ENCODE measurements at regions not wholly inside any gene's neighbourhood (a gene's known extent, or its start where the extent isn't known, plus 50 kb on each side); places are given as distances from the start of the nearest gene placed in this dataset.

DNA sequence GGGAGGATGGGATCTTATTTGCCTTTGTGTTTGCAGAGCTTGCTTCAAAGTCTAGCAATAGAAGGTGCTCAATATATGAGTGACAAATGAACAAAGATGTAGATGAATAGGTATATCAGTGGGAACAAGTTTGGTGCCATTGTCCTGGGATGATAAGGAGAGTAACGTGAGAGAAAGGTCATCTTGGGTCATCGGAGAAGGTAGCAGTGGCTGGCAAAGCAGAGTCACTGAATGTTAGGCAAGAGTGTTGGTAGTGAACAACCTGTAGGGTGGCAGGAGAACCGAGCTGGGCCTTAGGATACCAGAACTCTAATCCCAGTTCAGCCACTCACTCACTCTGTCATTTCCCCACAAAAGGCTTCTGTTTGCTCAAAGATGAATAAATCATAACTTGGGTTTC is 87.2 kb downstream of the CCDC71L start:
- DNase-seq: no peak
- ChIA-PET CTCF (no interaction called here), POLR2A (no interaction called here)
- no peak for TF ChIP-seq CTCF (IDR thresholded peaks at IDR 0.05)
- Mint-ChIP-seq H3K4me3 (no peak overlapping the region), H3K4me1 (ENCODE audit: low read depth) (peaks cover 5% of the 10 kb centered on the region), H3K9me3 (no peaks in the 10 kb centered on the region), H3K36me3 (ENCODE audit: low read depth) (peaks cover 4% of the 10 kb centered on the region), H3K27me3 (peaks cover 3% of the 10 kb centered on the region), H3K27ac (no peak overlapping the region)
- ATAC-seq: no peak
- intact Hi-C loops (cut with micrococcal nuclease): no loop called here

DNA sequence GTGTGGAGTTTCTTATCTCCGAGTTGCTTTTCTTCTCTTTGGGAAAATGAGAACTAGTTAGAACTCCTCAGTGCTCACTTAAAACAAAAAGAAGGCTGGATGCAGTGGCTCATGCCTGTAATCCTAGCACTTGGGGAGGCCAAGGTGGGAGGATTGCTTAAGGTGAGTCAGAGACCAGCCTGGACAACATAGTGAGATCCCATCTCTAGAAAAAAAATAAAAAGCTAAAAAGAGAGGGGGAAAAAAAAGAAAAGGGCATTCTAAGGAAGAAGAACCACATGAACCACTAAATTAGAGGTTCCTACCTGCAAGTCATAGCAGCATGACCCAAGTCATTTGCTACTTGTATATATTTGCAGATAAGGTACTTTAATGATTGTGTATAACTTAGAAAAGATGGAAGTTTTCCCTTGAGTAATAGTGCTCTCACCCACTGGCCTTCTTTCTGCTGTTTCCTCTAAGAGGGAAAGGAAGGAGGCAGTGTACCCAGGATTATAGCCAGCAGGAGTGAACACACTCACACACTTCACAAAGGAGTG is 87.8 kb downstream of the CCDC71L start:
- ATAC-seq (no peak), DNase-seq (no peak)
- intact Hi-C loops (cut with micrococcal nuclease): no loop called here
- Mint-ChIP-seq H3K4me1 (ENCODE audit: low read depth) (peaks cover 10% of the 10 kb centered on the region), H3K9me3 (no peaks in the 10 kb centered on the region), H3K36me3 (ENCODE audit: low read depth) (peaks cover 8% of the 10 kb centered on the region), H3K27me3 (peaks cover 3% of the 10 kb centered on the region), H3K27ac (no peak overlapping the region), H3K4me3 (no peak overlapping the region)
- TF ChIP-seq CTCF (IDR thresholded peaks at IDR 0.05): no peak
- CTCF ChIA-PET: no interaction called here
- POLR2A ChIA-PET: no interaction called here

GRCh38 chr7:106572394-106573124 is 88.4 kb downstream of the CCDC71L start:
- peaks cover 3% of the 10 kb centered on the region for H3K27me3 Mint-ChIP-seq

GRCh38 chr7:106571563-106571962 is 89.4 kb downstream of the CCDC71L start:
- intact Hi-C loops (cut with micrococcal nuclease): no loop called here
- ChIA-PET POLR2A (no interaction called here), CTCF (interaction anchor here (0.9 kb wide), 1 partner anchor 89 kb away, joined by 3 read pairs; the partner anchor contains the start of gene CCDC71L)
- H3K27ac Mint-ChIP-seq: no peak overlapping the region
- peaks cover 10% of the 10 kb centered on the region for H3K4me1 Mint-ChIP-seq (ENCODE audit: low read depth)
- DNase-seq (no peak), ATAC-seq (no peak)
- peaks cover 3% of the 10 kb centered on the region for H3K27me3 Mint-ChIP-seq
- peaks cover 8% of the 10 kb centered on the region for H3K36me3 Mint-ChIP-seq (ENCODE audit: low read depth)
- TF ChIP-seq CTCF (IDR thresholded peaks at IDR 0.05): no peak
- no peaks in the 10 kb centered on the region for H3K9me3 Mint-ChIP-seq
- H3K4me3 Mint-ChIP-seq: no peak overlapping the region

More at GRCh38 chr7:106572394-106573124, 88.4 kb downstream of the CCDC71L start:
- Mint-ChIP-seq H3K36me3 (ENCODE audit: low read depth) (peaks cover 8% of the 10 kb centered on the region), H3K27ac (no peak overlapping the region), H3K9me3 (no peaks in the 10 kb centered on the region), H3K4me1 (ENCODE audit: low read depth) (peaks cover 10% of the 10 kb centered on the region), H3K4me3 (no peak overlapping the region)
- no peak for ATAC-seq
- no peak for TF ChIP-seq CTCF (IDR thresholded peaks at IDR 0.05)
- POLR2A ChIA-PET: no interaction called here
- intact Hi-C loops (cut with micrococcal nuclease): no loop called here
- CTCF ChIA-PET: interaction anchor here (0.9 kb wide), 1 partner anchor 88 kb away, joined by 3 read pairs; the partner anchor contains the start of gene CCDC71L
- no peak for DNase-seq

- H3K27me3 Mint-ChIP-seq: peaks cover 2% of the 10 kb centered on the region
- H3K36me3 Mint-ChIP-seq (ENCODE audit: low read depth): peaks cover 8% of the 10 kb centered on the region
- peaks cover 10% of the 10 kb centered on the region for H3K4me1 Mint-ChIP-seq (ENCODE audit: low read depth)
- H3K9me3 Mint-ChIP-seq: no peaks in the 10 kb centered on the region
- CTCF ChIA-PET: no interaction called here
- intact Hi-C loops (cut with micrococcal nuclease): no loop called here
- H3K4me3 Mint-ChIP-seq: no peak overlapping the region
- TF ChIP-seq CTCF (IDR thresholded peaks at IDR 0.05): no peak
- DNase-seq (no peak), ATAC-seq (no peak)
- no peak overlapping the region for H3K27ac Mint-ChIP-seq
- POLR2A ChIA-PET: no interaction called here
Observed at GRCh38 chr7:106570948-106571418, 90.0 kb downstream of the CCDC71L start.

Data from activated CD8-positive, alpha-beta T cell treated with anti-CD3 and anti-CD28 coated beads for 36 hours (primary cell).